ENCODE measurements at regions not wholly inside any gene's neighbourhood (a gene's known extent, or its start where the extent isn't known, plus 50 kb on each side); places are given as distances from the start of the nearest gene placed in this dataset.

- H3K27me3 ChIP-seq (ENCODE audit: control insufficient read depth, low read length) = no peaks in the 10 kb centered on the region
- no peaks in the 10 kb centered on the region for H3K9me3 ChIP-seq (ENCODE audit: control insufficient read depth, insufficient read depth, low read length)
- H4K20me1 ChIP-seq (ENCODE audit: control insufficient read depth, insufficient read depth, low read depth, low read length) = no peaks in the 10 kb centered on the region
- H3K27ac ChIP-seq (ENCODE audit: low read depth, low read length) = no peak overlapping the region
- H3K4me2 ChIP-seq (ENCODE audit: low read length) = no peak overlapping the region
- no peaks in the 10 kb centered on the region for H3F3A ChIP-seq (ENCODE audit: control insufficient read depth, insufficient read depth)
- no peaks in the 10 kb centered on the region for H3K4me1 ChIP-seq (ENCODE audit: control insufficient read depth, low read length)
- H3K79me2 ChIP-seq (ENCODE audit: control insufficient read depth, low read length) = no peaks in the 10 kb centered on the region
- no peaks in the 10 kb centered on the region for H3K9me2 ChIP-seq (replicated peaks; ENCODE audit: control insufficient read depth, low read length)
- H3K36me3 ChIP-seq (ENCODE audit: control insufficient read depth, low read length) = no peaks in the 10 kb centered on the region
- TF ChIP-seq, protein P1, sequence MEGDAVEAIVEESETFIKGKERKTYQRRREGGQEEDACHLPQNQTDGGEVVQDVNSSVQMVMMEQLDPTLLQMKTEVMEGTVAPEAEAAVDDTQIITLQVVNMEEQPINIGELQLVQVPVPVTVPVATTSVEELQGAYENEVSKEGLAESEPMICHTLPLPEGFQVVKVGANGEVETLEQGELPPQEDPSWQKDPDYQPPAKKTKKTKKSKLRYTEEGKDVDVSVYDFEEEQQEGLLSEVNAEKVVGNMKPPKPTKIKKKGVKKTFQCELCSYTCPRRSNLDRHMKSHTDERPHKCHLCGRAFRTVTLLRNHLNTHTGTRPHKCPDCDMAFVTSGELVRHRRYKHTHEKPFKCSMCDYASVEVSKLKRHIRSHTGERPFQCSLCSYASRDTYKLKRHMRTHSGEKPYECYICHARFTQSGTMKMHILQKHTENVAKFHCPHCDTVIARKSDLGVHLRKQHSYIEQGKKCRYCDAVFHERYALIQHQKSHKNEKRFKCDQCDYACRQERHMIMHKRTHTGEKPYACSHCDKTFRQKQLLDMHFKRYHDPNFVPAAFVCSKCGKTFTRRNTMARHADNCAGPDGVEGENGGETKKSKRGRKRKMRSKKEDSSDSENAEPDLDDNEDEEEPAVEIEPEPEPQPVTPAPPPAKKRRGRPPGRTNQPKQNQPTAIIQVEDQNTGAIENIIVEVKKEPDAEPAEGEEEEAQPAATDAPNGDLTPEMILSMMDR (IDR thresholded peaks at IDR 0.05; ENCODE audit: low read depth, low read length, poor library complexity, severe bottlenecking) = no peak
- no peak for TF ChIP-seq EZH2phosphoT487 (IDR thresholded peaks at IDR 0.05; ENCODE audit: borderline replicate concordance, low read length)
- H3K4me3 ChIP-seq (ENCODE audit: low read length) = no peak overlapping the region
Observed at GRCh38 chr2:21306235-21306634, 182.5 kb downstream of the TDRD15 start.

GRCh38 chr2:21307037-21307436, 183.3 kb downstream of the TDRD15 start:
- H3K27me3 ChIP-seq (ENCODE audit: control insufficient read depth, low read length) = no peaks in the 10 kb centered on the region
- no peaks in the 10 kb centered on the region for H4K20me1 ChIP-seq (ENCODE audit: control insufficient read depth, insufficient read depth, low read depth, low read length)
- H3K4me3 ChIP-seq (ENCODE audit: low read length) = no peak overlapping the region
- no peaks in the 10 kb centered on the region for H3K79me2 ChIP-seq (ENCODE audit: control insufficient read depth, low read length)
- H3K4me2 ChIP-seq (ENCODE audit: low read length) = no peak overlapping the region
- H3K36me3 ChIP-seq (ENCODE audit: control insufficient read depth, low read length) = no peaks in the 10 kb centered on the region
- no peaks in the 10 kb centered on the region for H3K9me3 ChIP-seq (ENCODE audit: control insufficient read depth, insufficient read depth, low read length)
- no peaks in the 10 kb centered on the region for H3K4me1 ChIP-seq (ENCODE audit: control insufficient read depth, low read length)
- H3K27ac ChIP-seq (ENCODE audit: low read depth, low read length) = no peak overlapping the region
- H3K9me2 ChIP-seq (replicated peaks; ENCODE audit: control insufficient read depth, low read length) = no peaks in the 10 kb centered on the region
- no peak for TF ChIP-seq EZH2phosphoT487 (IDR thresholded peaks at IDR 0.05; ENCODE audit: borderline replicate concordance, low read length)
- TF ChIP-seq, protein P1 (IDR thresholded peaks at IDR 0.05; ENCODE audit: low read depth, low read length, poor library complexity, severe bottlenecking) = no peak
- no peaks in the 10 kb centered on the region for H3F3A ChIP-seq (ENCODE audit: control insufficient read depth, insufficient read depth)

GRCh38 chr2:21310493-21310892, 186.7 kb downstream of the TDRD15 start:
- Histone ChIP-seq H3K9me3 (ENCODE audit: control insufficient read depth, insufficient read depth, low read length) (no peaks in the 10 kb centered on the region), H3K9me2 (replicated peaks; ENCODE audit: control insufficient read depth, low read length) (no peaks in the 10 kb centered on the region), H3K4me3 (ENCODE audit: low read length) (no peak overlapping the region), H4K20me1 (ENCODE audit: control insufficient read depth, insufficient read depth, low read depth, low read length) (no peaks in the 10 kb centered on the region), H3K4me1 (ENCODE audit: control insufficient read depth, low read length) (no peaks in the 10 kb centered on the region), H3F3A (ENCODE audit: control insufficient read depth, insufficient read depth) (no peaks in the 10 kb centered on the region), H3K36me3 (ENCODE audit: control insufficient read depth, low read length) (no peaks in the 10 kb centered on the region), H3K27ac (ENCODE audit: low read depth, low read length) (no peak overlapping the region), H3K27me3 (ENCODE audit: control insufficient read depth, low read length) (no peaks in the 10 kb centered on the region), H3K79me2 (ENCODE audit: control insufficient read depth, low read length) (no peaks in the 10 kb centered on the region), H3K4me2 (ENCODE audit: low read length) (no peak overlapping the region)
- TF ChIP-seq, protein P1 (IDR thresholded peaks at IDR 0.05; ENCODE audit: low read depth, low read length, poor library complexity, severe bottlenecking) = no peak
- no peak for TF ChIP-seq EZH2phosphoT487 (IDR thresholded peaks at IDR 0.05; ENCODE audit: borderline replicate concordance, low read length)
